Upper lobe of left lung (tissue), 6 donors: ENCODE measurements at regions not wholly inside any gene's neighbourhood (a gene's known extent, or its start where the extent isn't known, plus 50 kb on each side); places are given as distances from the start of the nearest gene placed in this dataset.

ENCODE experiments used
- ATAC-seq, 2 donors: fragments of 200-7000 bp; cut with Tn5 transposase; one replicate each; pipeline ENCODE4 v1.9.1; 2022; ENCODE audit warnings: mild to moderate bottlenecking in 2 of 2, moderate library complexity in 2 of 2; ENCODE audit not compliant: low FRiP score in 2 of 2
- DNase-seq, 2 donors: peaks; one replicate each; pipeline ENCODE4 v3.0.0-alpha.2; 2019 to 2020
- H3K27ac ChIP-seq, 4 donors: fragments of 200-600 bp; sonication (generic); one replicate each; pipeline ENCODE4 v1.5.1; 2016 to 2019
- H3K27me3 ChIP-seq, 4 donors: fragments of 200-600 bp; sonication (generic); one replicate each; pipeline ENCODE4 v1.5.1; 2017 to 2019
- H3K36me3 ChIP-seq, 4 donors: fragments of 200-600 bp; sonication (generic); one replicate each; pipeline ENCODE4 v1.5.1; 2016 to 2019
- H3K4me1 ChIP-seq, 4 donors: fragments of 200-600 bp; sonication (generic); one replicate each; pipeline ENCODE4 v1.5.1; 2018 to 2019
- H3K4me3 ChIP-seq, 4 donors: fragments of 200-600 bp; sonication (generic); one replicate each; pipeline ENCODE4 v1.5.1; 2017 to 2019; ENCODE audit warnings: mild to moderate bottlenecking in 2 of 4, moderate library complexity in 1 of 4
- H3K9me3 ChIP-seq, 4 donors: fragments of 200-600 bp; sonication (generic); one replicate each; pipeline ENCODE4 v1.5.1; 2018 to 2019
- CTCF ChIP-seq, 6 experiments: fragments of 450-650 bp in 4 of 6; fragments of 200-600 bp in 2 of 6; sonication (generic) in 2 of 6; IDR thresholded peaks; one replicate each; pipeline ENCODE4 v1.5.1; 2016 to 2019; ENCODE audit warnings: antibody characterized with exemption in 6 of 6
- EP300 ChIP-seq, 4 donors: sonication (generic); formaldehyde crosslinking; IDR thresholded peaks; one replicate each; pipeline ENCODE4 v1.5.1; 2017; ENCODE audit warnings: antibody characterized with exemption in 4 of 4, control low read depth in 2 of 4
- POLR2A ChIP-seq, 4 donors: fragments of 450-650 bp; IDR thresholded peaks; one replicate each; pipeline ENCODE4 v1.5.1; 2016 to 2017; ENCODE audit warnings: antibody characterized with exemption in 4 of 4, mild to moderate bottlenecking in 2 of 4
- POLR2AphosphoS5 ChIP-seq, 2 donors: sonication (generic); formaldehyde crosslinking; IDR thresholded peaks; one replicate each; pipeline ENCODE4 v1.5.1; 2017; ENCODE audit warnings: antibody characterized with exemption in 2 of 2
- WGBS, 2 donors: methylation state at CpG; one replicate each; pipeline ENCODE4 v1.1.5; 2017 to 2018; 5-methylcytosine and 5-hydroxymethylcytosine counted together
- donor health status: DM: no; HTN: no; CAD: no; lungs with moderate emphysema.
- donor health status: DM: no; HTN: yes; CAD: no; lungs with severe emphysema.

- DNase-seq: no peak
- TF ChIP-seq POLR2A (IDR thresholded peaks at IDR 0.05) (no peak), CTCF (IDR thresholded peaks at IDR 0.05) (no peak), EP300 (IDR thresholded peaks at IDR 0.05) (no peak), POLR2AphosphoS5 (IDR thresholded peaks at IDR 0.05) (no peak)
- H3K4me3 ChIP-seq: no peak overlapping the region
- no peaks in the 10 kb centered on the region for H3K27me3 ChIP-seq
- H3K9me3 ChIP-seq: no peaks in the 10 kb centered on the region
- H3K27ac ChIP-seq: no peak overlapping the region
- WGBS, 2 donors: 87 to 92% methylated on average over 3 of the region's 3 CpGs
- H3K4me1 ChIP-seq: no peaks in the 10 kb centered on the region
- no peaks in the 10 kb centered on the region for H3K36me3 ChIP-seq
- ATAC-seq: no peak
Observed at GRCh38 chr1:96998466-96998865, 276.9 kb downstream of the PTBP2 start.

DNA sequence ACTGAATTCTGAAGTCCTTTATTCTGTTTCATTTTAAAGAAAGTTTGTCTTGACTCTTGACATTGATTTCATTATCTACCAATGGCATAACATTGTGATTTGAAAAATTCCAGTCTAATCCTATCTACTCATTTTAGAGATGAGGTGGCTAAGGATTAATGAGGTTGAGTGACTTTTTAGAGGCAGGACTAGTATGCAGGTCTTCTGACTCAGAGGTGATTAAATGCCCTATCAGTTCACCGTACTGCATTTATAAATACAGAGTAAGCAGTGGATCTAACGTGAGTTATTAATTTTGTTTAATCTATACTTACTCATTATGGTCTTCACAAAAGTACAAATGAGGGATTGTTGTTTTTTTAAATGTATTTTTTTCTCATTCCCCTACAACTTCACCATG, 277.6 kb downstream of the PTBP2 start:
- TF ChIP-seq POLR2A (IDR thresholded peaks at IDR 0.05): no peak
- TF ChIP-seq CTCF (IDR thresholded peaks at IDR 0.05): no peak
- TF ChIP-seq EP300 (IDR thresholded peaks at IDR 0.05): no peak
- TF ChIP-seq POLR2AphosphoS5 (IDR thresholded peaks at IDR 0.05): no peak
- Histone ChIP-seq H3K4me3 (no peak overlapping the region), H3K27ac (no peak overlapping the region), H3K9me3 (no peaks in the 10 kb centered on the region), H3K4me1 (no peaks in the 10 kb centered on the region), H3K27me3 (no peaks in the 10 kb centered on the region), H3K36me3 (no peaks in the 10 kb centered on the region)
- WGBS, 2 donors: 76 to 81% methylated on average over 2 of the region's 2 CpGs
- ATAC-seq: no peak
- no peak for DNase-seq

DNA sequence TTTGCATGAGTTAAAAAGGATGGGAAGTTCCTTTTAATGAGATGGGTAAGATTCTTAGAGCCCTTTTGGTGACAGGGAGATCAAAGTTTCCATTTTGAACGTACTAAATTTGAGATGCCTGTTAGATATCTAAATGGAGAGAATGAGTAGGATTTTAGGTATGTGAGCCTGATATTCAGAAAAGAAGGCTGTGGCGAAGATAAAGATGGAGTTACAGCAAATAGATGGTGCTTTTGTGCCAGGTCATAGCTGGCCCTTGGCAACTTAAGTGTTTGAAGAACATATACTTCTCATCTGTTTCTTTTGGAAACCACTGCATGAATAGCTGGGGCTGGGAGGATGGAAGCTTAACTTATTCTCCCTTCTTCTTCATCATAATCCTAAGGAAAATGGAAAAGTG, 282.5 kb downstream of the PTBP2 start:
- DNase-seq (no peak), ATAC-seq (no peak)
- Histone ChIP-seq H3K4me1 (no peaks in the 10 kb centered on the region), H3K27ac (no peak overlapping the region), H3K36me3 (no peaks in the 10 kb centered on the region), H3K4me3 (no peak overlapping the region), H3K27me3 (no peaks in the 10 kb centered on the region), H3K9me3 (no peaks in the 10 kb centered on the region)
- TF ChIP-seq POLR2AphosphoS5 (IDR thresholded peaks at IDR 0.05): no peak
- no peak for TF ChIP-seq CTCF (IDR thresholded peaks at IDR 0.05)
- no peak for TF ChIP-seq POLR2A (IDR thresholded peaks at IDR 0.05)
- no peak for TF ChIP-seq EP300 (IDR thresholded peaks at IDR 0.05)
- 76 to 80% methylated on average over 1 to 2 of the region's 2 CpGs for WGBS, 2 donors

- Histone ChIP-seq H3K9me3 (no peaks in the 10 kb centered on the region), H3K4me3 (no peak overlapping the region), H3K27me3 (no peaks in the 10 kb centered on the region), H3K36me3 (no peaks in the 10 kb centered on the region), H3K4me1 (no peaks in the 10 kb centered on the region), H3K27ac (no peak overlapping the region)
- WGBS, 2 donors: 92 to 93% methylated on average over 4 of the region's 4 CpGs
- no peak for DNase-seq
- TF ChIP-seq CTCF (IDR thresholded peaks at IDR 0.05) (no peak), EP300 (IDR thresholded peaks at IDR 0.05) (no peak), POLR2AphosphoS5 (IDR thresholded peaks at IDR 0.05) (no peak), POLR2A (IDR thresholded peaks at IDR 0.05) (no peak)
- no peak for ATAC-seq
Observed at GRCh38 chr1:97004743-97005142, 283.2 kb downstream of the PTBP2 start.

GRCh38 chr1:97006044-97006661, 284.6 kb downstream of the PTBP2 start:
- WGBS, 2 donors: 76 to 87% methylated on average over 7 of the region's 7 CpGs
- H3K9me3 ChIP-seq: no peaks in the 10 kb centered on the region
- H3K27me3 ChIP-seq: no peaks in the 10 kb centered on the region
- no peak for ATAC-seq
- no peak overlapping the region for H3K27ac ChIP-seq
- no peak for DNase-seq
- no peaks in the 10 kb centered on the region for H3K36me3 ChIP-seq
- TF ChIP-seq EP300 (IDR thresholded peaks at IDR 0.05) (no peak), POLR2AphosphoS5 (IDR thresholded peaks at IDR 0.05) (no peak), POLR2A (IDR thresholded peaks at IDR 0.05) (no peak), CTCF (IDR thresholded peaks at IDR 0.05) (no peak)
- H3K4me3 ChIP-seq: no peak overlapping the region
- no peaks in the 10 kb centered on the region for H3K4me1 ChIP-seq
